ENCODE measurements at regions not wholly inside any gene's neighbourhood (a gene's known extent, or its start where the extent isn't known, plus 50 kb on each side); places are given as distances from the start of the nearest gene placed in this dataset.

DNA sequence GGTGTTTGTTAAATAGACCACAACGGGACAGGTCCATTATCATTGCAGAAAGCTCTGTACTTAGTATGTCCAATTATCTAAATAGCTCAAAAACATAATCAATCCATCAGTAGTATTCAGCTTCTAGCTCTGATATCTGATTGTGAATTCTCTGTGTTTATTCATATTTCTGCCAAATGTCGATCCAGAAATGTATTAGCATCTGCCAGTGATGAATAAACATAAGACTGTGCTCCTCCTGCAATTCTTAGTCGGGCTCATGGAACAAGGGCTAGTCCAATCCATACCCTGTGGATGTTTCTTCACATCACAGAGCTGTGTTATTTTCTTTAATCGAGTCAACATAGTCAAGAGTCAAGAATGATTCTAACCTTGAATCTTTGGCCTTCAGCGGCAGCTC, 1612.1 kb upstream of the WWC1 start:
- H3K36me3 ChIP-seq (ENCODE audit: low read depth), result no peaks in the 10 kb centered on the region
- H3K4me1 ChIP-seq (ENCODE audit: insufficient read depth, poor library complexity, severe bottlenecking), result no peaks in the 10 kb centered on the region
- no peak for ATAC-seq (ENCODE audit: low read depth)
- TF ChIP-seq, protein P1, sequence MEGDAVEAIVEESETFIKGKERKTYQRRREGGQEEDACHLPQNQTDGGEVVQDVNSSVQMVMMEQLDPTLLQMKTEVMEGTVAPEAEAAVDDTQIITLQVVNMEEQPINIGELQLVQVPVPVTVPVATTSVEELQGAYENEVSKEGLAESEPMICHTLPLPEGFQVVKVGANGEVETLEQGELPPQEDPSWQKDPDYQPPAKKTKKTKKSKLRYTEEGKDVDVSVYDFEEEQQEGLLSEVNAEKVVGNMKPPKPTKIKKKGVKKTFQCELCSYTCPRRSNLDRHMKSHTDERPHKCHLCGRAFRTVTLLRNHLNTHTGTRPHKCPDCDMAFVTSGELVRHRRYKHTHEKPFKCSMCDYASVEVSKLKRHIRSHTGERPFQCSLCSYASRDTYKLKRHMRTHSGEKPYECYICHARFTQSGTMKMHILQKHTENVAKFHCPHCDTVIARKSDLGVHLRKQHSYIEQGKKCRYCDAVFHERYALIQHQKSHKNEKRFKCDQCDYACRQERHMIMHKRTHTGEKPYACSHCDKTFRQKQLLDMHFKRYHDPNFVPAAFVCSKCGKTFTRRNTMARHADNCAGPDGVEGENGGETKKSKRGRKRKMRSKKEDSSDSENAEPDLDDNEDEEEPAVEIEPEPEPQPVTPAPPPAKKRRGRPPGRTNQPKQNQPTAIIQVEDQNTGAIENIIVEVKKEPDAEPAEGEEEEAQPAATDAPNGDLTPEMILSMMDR (IDR thresholded peaks at IDR 0.05; ENCODE audit: poor library complexity, severe bottlenecking), result no peak
- no peak overlapping the region for H3K4me3 ChIP-seq (ENCODE audit: severe bottlenecking)
- DNase-seq (ENCODE audit: low spot score), result no peak
- no peaks in the 10 kb centered on the region for H3K27me3 ChIP-seq (ENCODE audit: insufficient read depth, poor library complexity, severe bottlenecking)
- no peaks in the 10 kb centered on the region for H3K9me3 ChIP-seq (ENCODE audit: severe bottlenecking)
- H3K27ac ChIP-seq (ENCODE audit: poor library complexity, severe bottlenecking), result no peak overlapping the region

DNA sequence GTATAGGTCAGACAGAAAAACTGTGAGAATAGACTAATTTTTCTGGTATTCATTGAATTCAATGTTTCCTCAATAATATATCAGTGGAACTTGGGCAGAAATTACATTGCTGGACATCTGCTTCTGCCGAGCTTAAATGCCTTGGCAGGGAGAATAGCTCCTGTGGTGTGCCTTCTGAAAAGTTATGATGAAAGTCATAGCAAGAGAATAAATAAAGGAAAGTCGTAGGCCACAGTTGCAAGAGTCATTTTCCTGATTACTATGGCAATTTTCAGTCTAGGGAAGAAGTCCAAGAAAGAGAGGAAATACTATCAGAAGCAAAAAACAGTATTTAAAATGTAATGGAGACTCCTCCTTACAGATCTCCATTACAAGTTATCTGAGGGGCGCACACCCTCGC, 1596.1 kb upstream of the WWC1 start:
- Histone ChIP-seq H3K4me3 (ENCODE audit: severe bottlenecking) (no peak overlapping the region), H3K36me3 (ENCODE audit: low read depth) (no peaks in the 10 kb centered on the region), H3K27ac (ENCODE audit: poor library complexity, severe bottlenecking) (no peak overlapping the region), H3K27me3 (ENCODE audit: insufficient read depth, poor library complexity, severe bottlenecking) (no peaks in the 10 kb centered on the region), H3K4me1 (ENCODE audit: insufficient read depth, poor library complexity, severe bottlenecking) (no peaks in the 10 kb centered on the region), H3K9me3 (ENCODE audit: severe bottlenecking) (no peaks in the 10 kb centered on the region)
- DNase-seq (ENCODE audit: low spot score) (no peak), ATAC-seq (ENCODE audit: low read depth) (no peak)
- TF ChIP-seq, protein P1 (IDR thresholded peaks at IDR 0.05; ENCODE audit: poor library complexity, severe bottlenecking), result no peak

DNA sequence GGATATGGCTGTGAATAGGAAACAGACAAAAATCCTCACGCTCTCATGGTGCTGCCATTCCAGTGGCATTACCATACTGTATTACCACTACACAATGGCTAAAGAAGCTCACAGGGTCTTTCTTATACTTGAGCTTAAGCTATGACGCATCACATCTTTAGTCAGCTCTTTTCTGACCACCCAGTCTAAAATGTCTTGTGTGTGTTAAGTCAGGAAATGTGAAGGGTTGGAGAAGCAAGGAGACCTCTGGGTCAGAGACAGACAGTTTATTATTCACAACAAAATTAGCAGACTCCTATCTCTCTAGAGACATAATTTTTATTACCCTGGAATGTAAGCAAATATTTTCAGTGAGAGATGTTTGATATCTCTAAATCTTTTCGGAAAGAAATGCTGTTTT, 1583.2 kb upstream of the WWC1 start:
- no peaks in the 10 kb centered on the region for H3K27me3 ChIP-seq (ENCODE audit: insufficient read depth, poor library complexity, severe bottlenecking)
- ATAC-seq (ENCODE audit: low read depth), result no peak
- no peak for DNase-seq (ENCODE audit: low spot score)
- H3K9me3 ChIP-seq (ENCODE audit: severe bottlenecking), result no peaks in the 10 kb centered on the region
- no peaks in the 10 kb centered on the region for H3K36me3 ChIP-seq (ENCODE audit: low read depth)
- H3K4me3 ChIP-seq (ENCODE audit: severe bottlenecking), result no peak overlapping the region
- no peaks in the 10 kb centered on the region for H3K4me1 ChIP-seq (ENCODE audit: insufficient read depth, poor library complexity, severe bottlenecking)
- no peak overlapping the region for H3K27ac ChIP-seq (ENCODE audit: poor library complexity, severe bottlenecking)
- TF ChIP-seq, protein P1 (IDR thresholded peaks at IDR 0.05; ENCODE audit: poor library complexity, severe bottlenecking), result no peak

DNA sequence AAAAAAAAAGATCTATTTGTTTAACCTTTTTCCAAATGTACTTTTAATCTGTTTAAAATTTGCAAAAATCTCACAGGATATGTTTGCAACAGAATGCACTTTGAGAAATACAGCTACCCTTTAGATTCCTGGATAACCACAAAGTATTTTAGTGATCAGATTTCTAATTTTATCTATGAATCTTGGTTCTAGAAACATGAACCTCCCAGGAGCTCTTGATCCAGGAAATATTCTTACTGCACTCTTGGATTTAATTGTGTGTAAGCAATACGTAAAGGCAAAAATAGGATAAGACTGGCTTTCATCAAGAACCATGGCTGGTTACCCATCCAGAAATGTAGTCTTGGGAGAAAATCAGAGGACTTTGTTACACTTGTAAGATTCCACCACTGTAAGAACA, 1581.8 kb upstream of the WWC1 start:
- no peaks in the 10 kb centered on the region for H3K9me3 ChIP-seq (ENCODE audit: severe bottlenecking)

DNA sequence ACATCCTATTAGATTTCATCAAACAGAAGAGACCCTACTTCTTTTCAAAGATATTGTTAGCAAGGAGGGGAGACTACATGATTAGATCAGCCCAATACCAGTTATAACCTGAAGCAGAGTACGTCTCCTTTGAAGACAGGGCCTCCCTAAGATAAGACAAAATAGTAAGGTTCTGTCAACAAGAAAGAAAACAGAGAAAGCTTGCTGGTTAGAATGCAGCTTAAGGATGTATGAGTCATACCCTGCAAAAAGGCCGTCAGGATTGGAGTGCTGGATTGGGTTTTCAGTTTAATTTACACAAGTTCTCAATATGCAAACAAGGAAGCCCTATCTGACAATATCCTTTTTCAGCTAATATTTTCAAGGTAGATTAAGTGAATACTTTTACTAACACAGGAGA, 1581.2 kb upstream of the WWC1 start:
- Histone ChIP-seq H3K4me3 (ENCODE audit: severe bottlenecking) (no peak overlapping the region), H3K4me1 (ENCODE audit: insufficient read depth, poor library complexity, severe bottlenecking) (no peaks in the 10 kb centered on the region), H3K36me3 (ENCODE audit: low read depth) (no peaks in the 10 kb centered on the region), H3K27me3 (ENCODE audit: insufficient read depth, poor library complexity, severe bottlenecking) (no peaks in the 10 kb centered on the region), H3K27ac (ENCODE audit: poor library complexity, severe bottlenecking) (no peak overlapping the region), H3K9me3 (ENCODE audit: severe bottlenecking) (no peaks in the 10 kb centered on the region)
- no peak; the same call in 2 of the 3 replicates for ATAC-seq (ENCODE audit: low read depth)
- TF ChIP-seq, protein P1 (IDR thresholded peaks at IDR 0.05; ENCODE audit: poor library complexity, severe bottlenecking), result no peak
- DNase-seq (ENCODE audit: low spot score), result no peak

More for the DNA sequence above, 1581.8 kb upstream of the WWC1 start:
- ATAC-seq (ENCODE audit: low read depth), result no peak
- no peak overlapping the region for H3K4me3 ChIP-seq (ENCODE audit: severe bottlenecking)
- no peak overlapping the region for H3K27ac ChIP-seq (ENCODE audit: poor library complexity, severe bottlenecking)
- no peak for DNase-seq (ENCODE audit: low spot score)
- H3K27me3 ChIP-seq (ENCODE audit: insufficient read depth, poor library complexity, severe bottlenecking), result no peaks in the 10 kb centered on the region
- no peaks in the 10 kb centered on the region for H3K36me3 ChIP-seq (ENCODE audit: low read depth)
- TF ChIP-seq, protein P1 (IDR thresholded peaks at IDR 0.05; ENCODE audit: poor library complexity, severe bottlenecking), result no peak
- no peaks in the 10 kb centered on the region for H3K4me1 ChIP-seq (ENCODE audit: insufficient read depth, poor library complexity, severe bottlenecking)
